ENCODE measurements at regions not wholly inside any gene's neighbourhood (a gene's known extent, or its start where the extent isn't known, plus 50 kb on each side); places are given as distances from the start of the nearest gene placed in this dataset.

- Histone ChIP-seq H3K36me3 (no peaks in the 10 kb centered on the region), H3K4me1 (no peaks in the 10 kb centered on the region), H3K4me2 (no peak overlapping the region), H3K9ac (no peak overlapping the region), H3K27me3 (no peaks in the 10 kb centered on the region), H3K27ac (no peak overlapping the region), H3K4me3 (no peak overlapping the region), H4K20me1 (no peaks in the 10 kb centered on the region), H3K9me3 (no peaks in the 10 kb centered on the region)
- TF ChIP-seq Cebpa-rat (IDR thresholded peaks at IDR 0.05) = no peak
These were observed 1022.0 kb downstream of the ADGRL3 start for GRCh38 chr4:62222121-62222520.

- no peak for TF ChIP-seq Cebpa-rat (IDR thresholded peaks at IDR 0.05)
- Histone ChIP-seq H3K36me3 (no peaks in the 10 kb centered on the region), H4K20me1 (no peaks in the 10 kb centered on the region), H3K27me3 (no peaks in the 10 kb centered on the region), H3K27ac (no peak overlapping the region), H3K9ac (no peak overlapping the region), H3K4me2 (no peak overlapping the region), H3K9me3 (no peaks in the 10 kb centered on the region), H3K4me3 (no peak overlapping the region), H3K4me1 (no peaks in the 10 kb centered on the region)
These were observed 1010.4 kb downstream of the ADGRL3 start for GRCh38 chr4:62210486-62210885.

- H3K27ac ChIP-seq = no peak overlapping the region
- no peaks in the 10 kb centered on the region for H3K9me3 ChIP-seq
- H3K27me3 ChIP-seq = no peaks in the 10 kb centered on the region
- no peak overlapping the region for H3K4me2 ChIP-seq
- no peak overlapping the region for H3K9ac ChIP-seq
- H3K36me3 ChIP-seq = no peaks in the 10 kb centered on the region
- H3K4me3 ChIP-seq = no peak overlapping the region
- no peaks in the 10 kb centered on the region for H3K4me1 ChIP-seq
- no peaks in the 10 kb centered on the region for H4K20me1 ChIP-seq
- no peak for TF ChIP-seq Cebpa-rat (IDR thresholded peaks at IDR 0.05)
These were observed 1009.8 kb downstream of the ADGRL3 start for GRCh38 chr4:62209757-62210485.

GRCh38 chr4:62208921-62209320 lies 1008.8 kb downstream of the ADGRL3 start:
- Histone ChIP-seq H3K4me1 (no peaks in the 10 kb centered on the region), H3K27ac (no peak overlapping the region), H3K4me2 (no peak overlapping the region), H3K4me3 (no peak overlapping the region), H3K9me3 (no peaks in the 10 kb centered on the region), H3K27me3 (no peaks in the 10 kb centered on the region), H3K36me3 (no peaks in the 10 kb centered on the region), H3K9ac (no peak overlapping the region), H4K20me1 (no peaks in the 10 kb centered on the region)
- TF ChIP-seq Cebpa-rat (IDR thresholded peaks at IDR 0.05) = no peak

DNA sequence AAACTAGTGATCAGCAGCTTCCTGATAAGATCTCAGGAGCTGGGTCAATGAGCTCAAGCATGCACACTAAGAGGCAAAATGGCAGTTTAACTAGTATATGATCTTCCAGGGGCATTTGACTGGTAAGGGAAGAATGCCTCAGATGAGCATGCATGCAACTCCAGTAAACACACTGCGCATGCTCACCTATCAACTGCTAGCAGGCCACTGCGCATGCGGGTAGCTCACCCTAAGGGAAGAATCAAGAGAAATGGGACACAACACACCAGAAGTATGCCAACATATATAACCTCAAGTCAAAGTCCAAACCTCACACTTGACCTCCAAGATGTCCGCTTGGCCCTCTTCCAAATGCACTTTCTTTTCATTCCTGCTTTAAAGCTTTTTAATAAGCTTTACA lies 1004.0 kb downstream of the ADGRL3 start:
- no peaks in the 10 kb centered on the region for H4K20me1 ChIP-seq
- H3K4me1 ChIP-seq = no peaks in the 10 kb centered on the region
- no peak overlapping the region for H3K4me2 ChIP-seq
- no peak overlapping the region for H3K27ac ChIP-seq
- no peak for TF ChIP-seq Cebpa-rat (IDR thresholded peaks at IDR 0.05)
- no peaks in the 10 kb centered on the region for H3K27me3 ChIP-seq
- no peak overlapping the region for H3K9ac ChIP-seq
- H3K9me3 ChIP-seq = no peaks in the 10 kb centered on the region
- no peak overlapping the region for H3K4me3 ChIP-seq
- no peaks in the 10 kb centered on the region for H3K36me3 ChIP-seq

GRCh38 chr4:62199291-62199810 lies 999.2 kb downstream of the ADGRL3 start:
- no peaks in the 10 kb centered on the region for H4K20me1 ChIP-seq
- H3K9ac ChIP-seq = no peak overlapping the region
- TF ChIP-seq Cebpa-rat (IDR thresholded peaks at IDR 0.05) = no peak
- no peaks in the 10 kb centered on the region for H3K4me1 ChIP-seq
- no peak overlapping the region for H3K4me3 ChIP-seq
- H3K27ac ChIP-seq = no peak overlapping the region
- H3K9me3 ChIP-seq = no peaks in the 10 kb centered on the region
- H3K27me3 ChIP-seq = no peaks in the 10 kb centered on the region
- H3K4me2 ChIP-seq = no peak overlapping the region
- H3K36me3 ChIP-seq = no peaks in the 10 kb centered on the region

DNA sequence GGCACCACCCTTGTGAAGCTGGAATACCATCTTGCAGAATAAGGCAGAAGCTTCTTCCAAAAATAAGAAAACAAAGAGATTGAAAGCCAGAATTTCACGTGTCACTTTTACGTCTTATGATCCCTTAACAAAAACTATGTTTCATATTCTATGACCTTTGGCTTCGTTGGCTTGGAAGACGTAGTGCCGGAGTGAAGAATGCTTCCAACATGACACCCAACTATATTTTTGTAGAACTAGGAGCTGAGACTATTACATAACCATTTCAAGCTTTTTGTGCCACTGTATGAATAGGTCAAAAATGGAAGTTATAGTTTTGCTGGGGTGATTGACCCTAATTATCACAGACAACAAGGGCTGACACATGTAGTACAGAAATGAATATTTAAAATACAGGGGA lies 996.2 kb downstream of the ADGRL3 start:
- H3K4me2 ChIP-seq = no peak overlapping the region
- H3K27ac ChIP-seq = no peak overlapping the region
- H3K9me3 ChIP-seq = no peaks in the 10 kb centered on the region
- TF ChIP-seq Cebpa-rat (IDR thresholded peaks at IDR 0.05) = no peak
- H3K4me1 ChIP-seq = no peaks in the 10 kb centered on the region
- H4K20me1 ChIP-seq = no peaks in the 10 kb centered on the region
- no peaks in the 10 kb centered on the region for H3K36me3 ChIP-seq
- no peak overlapping the region for H3K4me3 ChIP-seq
- H3K27me3 ChIP-seq = no peaks in the 10 kb centered on the region
- H3K9ac ChIP-seq = no peak overlapping the region

DNA sequence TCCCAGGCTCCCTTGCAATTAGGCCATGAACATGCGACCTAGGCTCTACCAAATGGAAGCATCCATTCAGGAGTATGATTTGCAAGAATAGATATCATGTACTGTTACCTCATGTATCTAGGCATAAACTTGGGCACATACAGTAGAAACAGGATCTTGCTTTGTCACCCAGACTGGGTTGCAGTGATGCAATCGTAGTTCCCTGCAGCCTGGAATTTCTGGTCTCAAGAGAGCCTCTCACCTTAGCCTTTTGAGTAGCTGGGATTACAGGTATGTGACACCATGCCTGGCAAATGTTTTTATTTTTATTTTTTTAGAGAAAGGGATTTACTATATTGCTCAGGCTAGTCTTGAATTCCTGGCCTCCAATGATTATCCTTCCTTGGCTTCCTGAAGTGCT lies 994.2 kb downstream of the ADGRL3 start:
- Histone ChIP-seq H3K4me3 (no peak overlapping the region), H3K27ac (no peak overlapping the region), H3K4me1 (no peaks in the 10 kb centered on the region), H3K36me3 (no peaks in the 10 kb centered on the region), H4K20me1 (no peaks in the 10 kb centered on the region), H3K27me3 (no peaks in the 10 kb centered on the region), H3K9me3 (no peaks in the 10 kb centered on the region), H3K4me2 (no peak overlapping the region), H3K9ac (no peak overlapping the region)
- no peak for TF ChIP-seq Cebpa-rat (IDR thresholded peaks at IDR 0.05)

- Histone ChIP-seq H3K27ac (no peak overlapping the region), H3K9ac (no peak overlapping the region), H3K27me3 (no peaks in the 10 kb centered on the region), H3K9me3 (no peaks in the 10 kb centered on the region), H3K4me2 (no peak overlapping the region), H3K4me1 (no peaks in the 10 kb centered on the region), H3K36me3 (no peaks in the 10 kb centered on the region), H4K20me1 (no peaks in the 10 kb centered on the region), H3K4me3 (no peak overlapping the region)
- TF ChIP-seq Cebpa-rat (IDR thresholded peaks at IDR 0.05) = no peak
These were observed 993.6 kb downstream of the ADGRL3 start for GRCh38 chr4:62193761-62194160.

GRCh38 chr4:62191451-62192240 lies 991.5 kb downstream of the ADGRL3 start:
- Histone ChIP-seq H3K4me2 (no peak overlapping the region), H3K4me1 (no peaks in the 10 kb centered on the region), H4K20me1 (no peaks in the 10 kb centered on the region), H3K4me3 (no peak overlapping the region), H3K27me3 (no peaks in the 10 kb centered on the region), H3K9ac (no peak overlapping the region), H3K27ac (no peak overlapping the region), H3K9me3 (no peaks in the 10 kb centered on the region), H3K36me3 (no peaks in the 10 kb centered on the region)
- no peak for TF ChIP-seq Cebpa-rat (IDR thresholded peaks at IDR 0.05)
